Left colon (tissue), 2 donors: ENCODE measurements at regions not wholly inside any gene's neighbourhood (a gene's known extent, or its start where the extent isn't known, plus 50 kb on each side); places are given as distances from the start of the nearest gene placed in this dataset.

Experiments
- ATAC-seq: fragments of 200-7000 bp; cut with Tn5 transposase; one replicate; pipeline ENCODE4 v1.9.1; 2020; ENCODE audit warnings: mild to moderate bottlenecking, moderate library complexity
- DNase-seq, 2 donors: peaks; one replicate each; pipeline ENCODE4 v3.0.0-alpha.2; 2020
- intact Hi-C, 2 donors: fragments of 100-400 bp; cut with DNase I in 1 of 2; cut with micrococcal nuclease in 1 of 2; formaldehyde crosslinking; loops; one replicate each; pipeline versions ENCODE4 v1.11.2 to v1.14.0; 2022; cut with DNase I, micrococcal nuclease
- donor health status: DM: no; HTN: no; CAD: no.
- donor health status: DM: yes; HTN: yes; CAD: no.

DNA sequence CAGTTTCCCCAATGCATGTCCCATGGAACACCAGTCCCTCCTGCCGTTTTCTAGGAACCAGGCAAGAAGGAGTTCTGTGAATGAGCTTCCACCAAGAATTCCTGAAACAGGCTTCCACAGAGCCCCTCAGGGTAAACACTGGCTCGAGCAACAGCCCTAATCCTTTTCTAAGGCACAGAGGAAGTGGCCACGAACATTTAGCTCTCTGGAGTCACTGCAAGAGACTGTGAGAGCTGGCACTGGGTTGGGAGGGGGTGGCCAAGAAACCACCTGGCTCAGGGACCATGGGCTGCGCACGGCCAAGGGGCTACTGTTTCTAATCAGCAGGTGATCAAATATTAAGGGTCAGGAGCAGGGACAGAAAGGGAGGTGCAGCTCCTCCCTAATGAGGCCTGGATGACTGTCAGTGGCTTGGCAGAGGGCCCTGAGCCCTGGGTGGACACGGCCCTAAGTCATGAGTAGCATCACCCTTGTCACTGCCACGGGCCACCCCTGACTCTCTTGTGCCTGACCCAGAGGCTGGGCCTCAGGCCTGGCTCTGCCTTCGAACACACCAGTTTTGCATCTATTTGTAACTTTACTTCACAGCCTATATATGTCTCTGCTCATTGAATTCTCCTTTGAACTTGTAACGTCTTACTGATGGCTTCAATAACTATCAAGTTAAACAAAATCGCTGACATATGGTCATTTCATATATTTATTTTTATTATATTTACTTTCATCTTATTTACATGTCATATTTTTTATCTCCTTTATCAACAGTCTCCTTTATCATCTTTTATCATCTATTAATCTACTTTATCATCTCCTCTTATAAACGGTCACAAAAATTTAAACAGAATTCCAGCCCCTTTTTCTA lies 154.0 kb downstream of the DICER1 start:
- intact Hi-C loops: no loop called here
- DNase-seq (no peak), ATAC-seq (no peak)

DNA sequence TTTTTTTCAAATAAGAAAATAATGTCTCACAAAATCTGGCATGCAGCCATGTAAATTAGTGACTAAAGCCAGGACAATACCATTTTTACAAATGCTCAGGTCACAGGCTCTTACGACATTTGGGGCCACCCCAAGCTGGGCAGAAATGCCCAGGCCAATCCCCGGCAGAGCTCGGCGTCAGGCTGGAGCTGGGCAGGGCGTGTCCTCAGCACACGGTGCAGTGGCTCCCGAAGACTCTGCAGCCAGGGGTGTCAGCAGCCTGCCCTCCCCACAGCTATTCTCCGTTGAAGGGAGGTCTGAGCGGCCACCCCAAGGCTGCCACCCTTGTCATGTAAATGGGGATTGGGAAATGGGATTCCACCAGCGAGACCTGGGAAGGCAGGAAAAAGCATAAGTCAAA lies 158.6 kb downstream of the DICER1 start:
- ATAC-seq (no peak), DNase-seq (no peak)
- intact Hi-C loops: no loop called here

DNA sequence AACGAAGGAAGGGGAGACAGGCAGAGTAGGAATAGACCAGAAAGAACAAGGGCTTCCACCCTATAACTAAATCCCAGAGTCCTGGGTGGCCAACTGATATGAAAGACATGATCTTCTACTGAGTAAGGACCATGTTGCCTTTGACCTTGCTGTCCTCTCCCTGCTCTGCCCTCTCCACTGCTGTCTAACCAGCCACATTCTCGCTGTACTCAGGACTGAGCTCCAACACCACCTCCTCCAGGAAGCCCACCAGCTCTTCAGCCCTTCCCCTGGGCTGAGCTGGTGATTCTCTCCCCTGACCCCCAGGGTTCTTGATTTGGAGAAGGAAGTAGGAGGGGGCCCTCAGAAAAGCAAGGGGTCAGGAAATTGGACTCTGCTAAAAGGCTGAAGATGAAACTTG lies 159.2 kb downstream of the DICER1 start:
- intact Hi-C loops: no loop called here
- DNase-seq (no peak), ATAC-seq (no peak)

DNA sequence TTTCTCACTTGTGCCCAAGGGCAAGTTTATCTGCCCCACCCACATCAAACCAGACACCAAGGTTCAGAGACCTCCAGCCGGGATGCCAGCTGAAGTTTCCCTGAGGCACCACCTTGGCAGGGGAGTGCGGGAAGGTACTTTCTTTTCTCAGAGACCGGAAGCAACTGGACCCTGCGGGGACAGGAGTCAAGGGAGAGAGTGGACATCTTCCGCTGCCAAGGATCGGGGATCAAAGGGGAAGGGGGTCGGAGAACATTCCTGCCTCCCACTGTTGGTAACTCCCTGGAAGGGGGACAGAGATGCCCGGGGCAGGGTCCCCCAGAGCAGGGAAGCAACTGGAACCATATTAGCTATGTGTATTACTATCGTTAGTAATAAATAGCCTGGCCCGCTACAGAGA lies 161.8 kb downstream of the DICER1 start:
- DNase-seq (no peak), ATAC-seq (no peak)

DNA sequence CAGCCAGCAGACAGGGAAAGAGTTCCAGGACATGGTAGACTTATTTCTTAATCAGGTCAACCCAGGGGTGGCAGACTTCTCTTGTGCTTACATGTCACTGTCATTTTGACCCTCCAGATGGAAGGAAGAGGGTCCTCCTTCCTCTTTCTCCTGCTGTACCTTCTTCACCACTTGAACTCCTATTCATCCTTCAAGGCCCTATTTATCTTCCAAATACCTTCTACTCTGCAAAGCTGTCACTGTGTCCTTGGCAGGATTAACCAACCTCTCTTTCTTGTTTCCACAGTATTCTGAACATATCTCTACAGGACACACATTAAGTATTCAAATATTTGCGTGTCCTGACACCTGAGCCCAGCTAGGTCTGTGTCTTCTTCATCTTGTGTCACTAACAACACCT lies 163.1 kb downstream of the DICER1 start:
- ATAC-seq (no peak), DNase-seq (no peak)
- intact Hi-C loops: no loop called here

More for the DNA sequence above, 161.8 kb downstream of the DICER1 start:
- intact Hi-C loops: no loop called here

DNA sequence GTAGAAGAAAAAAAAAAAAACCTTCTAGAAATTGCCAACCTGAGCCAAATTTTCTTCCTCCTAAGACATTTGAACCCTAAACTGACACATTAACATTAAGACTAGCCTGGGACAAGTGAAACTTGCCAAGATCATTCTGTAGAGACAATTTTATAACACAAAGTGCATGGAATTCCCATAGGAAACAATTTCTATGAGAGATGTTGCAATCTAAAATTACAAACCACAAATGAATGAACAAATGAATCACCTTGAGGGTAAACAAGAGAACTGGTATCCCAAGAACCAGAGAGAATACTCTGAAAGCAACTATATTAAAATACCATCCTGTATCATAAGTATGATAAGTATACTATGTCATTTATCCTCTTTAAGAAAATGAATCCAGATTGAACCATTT lies 165.3 kb downstream of the DICER1 start:
- DNase-seq (no peak), ATAC-seq (no peak)
- intact Hi-C loops: no loop called here

DNA sequence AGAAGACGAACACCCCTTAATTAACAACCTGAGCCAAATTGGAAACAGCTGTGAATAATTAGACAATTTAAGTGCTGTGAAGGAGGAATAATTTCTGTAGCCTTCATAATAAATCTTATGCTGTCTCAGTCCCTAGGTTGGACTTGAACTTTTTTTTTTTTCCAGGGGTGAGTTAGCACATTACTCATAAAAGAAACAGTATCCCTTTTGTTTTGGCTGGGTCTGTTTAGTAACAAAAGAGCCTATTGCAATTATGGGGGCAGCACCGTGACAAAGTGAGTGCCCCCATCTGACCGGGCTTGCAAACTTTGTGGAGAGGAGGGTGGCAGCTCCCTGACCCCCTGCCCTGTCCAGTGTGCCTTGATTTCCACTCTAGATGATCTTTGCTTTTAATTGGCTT lies 167.4 kb downstream of the DICER1 start:
- ATAC-seq (no peak), DNase-seq (no peak)
- intact Hi-C loops: no loop called here

DNA sequence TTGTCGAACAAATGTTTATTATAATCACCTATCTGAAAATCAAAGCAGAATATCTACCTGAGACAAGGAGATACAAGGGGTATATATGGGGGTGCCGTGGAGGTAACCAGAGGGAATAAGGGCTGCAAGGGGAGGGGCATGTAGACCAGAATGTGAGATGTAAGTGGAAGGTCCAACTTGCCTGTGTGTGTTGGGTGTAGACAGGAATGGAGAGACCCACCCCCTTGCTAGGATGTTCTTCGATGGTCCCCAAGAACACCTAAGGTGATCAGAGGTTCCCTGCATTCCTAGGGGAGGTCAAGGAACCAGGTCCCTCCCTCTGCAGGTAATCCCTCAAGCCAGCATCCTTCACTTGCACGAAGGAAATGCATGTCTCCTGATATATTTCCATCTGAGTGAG lies 167.9 kb downstream of the DICER1 start:
- intact Hi-C loops: no loop called here
- ATAC-seq: no peak
- no peak for DNase-seq

DNA sequence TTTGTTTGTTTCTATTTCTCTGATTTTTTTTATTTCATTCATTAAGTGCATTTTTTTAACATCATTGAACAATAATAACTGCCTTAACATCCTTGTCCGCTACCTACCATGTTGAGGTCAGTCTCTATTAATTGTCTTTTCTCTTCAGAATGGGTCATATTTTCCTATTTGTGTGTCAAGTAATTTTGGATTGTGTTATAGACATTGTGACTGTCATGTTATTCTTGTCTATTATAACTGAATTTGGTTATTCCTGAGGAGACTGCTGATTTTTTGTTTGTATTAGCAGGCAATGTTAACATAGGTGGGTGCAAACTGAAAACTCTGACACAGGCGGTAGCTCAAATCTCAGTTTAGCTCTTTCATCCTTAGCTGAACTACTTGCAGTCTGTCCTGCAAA lies 169.9 kb downstream of the DICER1 start:
- ATAC-seq (no peak), DNase-seq (no peak)
- intact Hi-C loops: no loop called here

DNA sequence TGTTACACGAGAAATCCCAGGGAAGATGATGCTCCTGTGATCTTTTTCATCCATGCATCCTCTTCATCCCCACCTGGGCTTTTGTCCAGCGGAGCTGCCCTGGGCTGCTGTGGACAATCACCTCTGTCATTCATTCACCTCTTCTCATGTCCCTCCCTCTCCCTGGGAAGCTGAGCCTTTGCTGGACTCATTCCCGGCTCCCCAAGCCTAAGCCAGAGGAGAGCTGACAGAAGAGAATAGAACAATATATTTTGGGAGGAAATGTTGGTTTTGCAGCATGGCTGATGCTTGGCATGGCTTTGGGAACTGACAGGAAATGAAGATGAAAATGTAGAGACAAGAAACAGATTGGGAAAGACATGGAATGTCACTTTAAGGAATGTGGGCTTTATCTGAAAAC lies 177.4 kb downstream of the DICER1 start:
- intact Hi-C loops: no loop called here
- ATAC-seq (no peak), DNase-seq (no peak)

DNA sequence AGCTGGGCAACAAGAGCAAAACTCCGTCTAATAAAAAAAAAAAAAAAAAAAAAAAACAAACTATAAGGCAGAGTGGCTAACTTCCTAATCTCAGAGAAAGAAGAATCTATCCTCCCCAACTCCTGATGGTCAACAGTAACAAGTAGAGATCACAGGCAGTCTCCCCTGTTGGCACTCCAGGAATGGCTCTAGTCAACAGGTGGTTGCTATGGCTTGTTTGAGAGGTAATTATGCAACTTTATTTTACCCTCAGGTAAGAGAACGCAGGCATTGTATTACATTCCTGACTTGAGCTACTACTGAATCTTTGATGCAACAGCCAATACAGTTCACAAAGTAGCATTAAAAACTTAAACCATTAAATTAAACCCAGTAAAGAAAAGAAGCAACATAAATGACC lies 180.3 kb downstream of the DICER1 start:
- DNase-seq: no peak
- no peak for ATAC-seq
- intact Hi-C loops: no loop called here

DNA sequence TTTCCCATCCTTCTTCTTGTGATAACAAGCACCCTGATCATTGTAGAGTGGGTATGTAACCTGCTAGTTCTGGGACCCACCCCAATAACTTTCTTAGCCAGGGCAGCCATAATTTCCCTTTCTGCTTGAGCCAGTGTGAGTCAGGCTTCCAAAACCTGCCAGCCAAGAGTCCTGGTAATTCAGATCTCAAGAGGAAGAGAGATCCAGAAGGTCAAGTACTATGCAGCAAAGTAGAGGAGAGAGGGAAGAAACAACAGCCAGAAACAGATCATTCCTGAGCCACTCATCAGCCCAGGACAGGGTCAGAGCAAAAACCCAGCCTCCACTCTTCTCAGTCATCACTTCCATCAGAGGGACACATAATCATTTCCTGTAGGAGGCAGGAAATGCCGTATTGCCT lies 182.0 kb downstream of the DICER1 start:
- DNase-seq (no peak), ATAC-seq (no peak)
- intact Hi-C loops: no loop called here

DNA sequence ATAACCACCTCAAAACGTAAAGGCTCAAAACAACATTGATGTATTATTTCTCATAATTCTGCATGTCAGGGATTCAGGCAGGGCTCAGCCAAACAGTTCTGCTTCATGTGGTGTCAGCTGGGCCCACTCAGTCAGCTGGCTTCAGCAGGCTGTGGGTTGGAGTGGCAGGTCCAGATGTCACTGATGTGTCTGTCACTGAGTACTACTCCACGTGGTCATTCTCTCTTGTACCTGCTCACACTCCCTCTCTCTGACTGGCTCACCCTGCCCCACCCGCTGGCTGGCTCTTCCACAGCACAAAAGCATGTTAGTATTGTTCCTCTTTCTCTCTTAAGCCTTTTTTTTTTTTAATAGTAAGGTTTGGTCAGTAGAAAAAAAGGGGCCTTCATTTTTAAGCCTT lies 182.4 kb downstream of the DICER1 start:
- intact Hi-C loops: no loop called here
- no peak for DNase-seq
- ATAC-seq: peak; percentile 42

DNA sequence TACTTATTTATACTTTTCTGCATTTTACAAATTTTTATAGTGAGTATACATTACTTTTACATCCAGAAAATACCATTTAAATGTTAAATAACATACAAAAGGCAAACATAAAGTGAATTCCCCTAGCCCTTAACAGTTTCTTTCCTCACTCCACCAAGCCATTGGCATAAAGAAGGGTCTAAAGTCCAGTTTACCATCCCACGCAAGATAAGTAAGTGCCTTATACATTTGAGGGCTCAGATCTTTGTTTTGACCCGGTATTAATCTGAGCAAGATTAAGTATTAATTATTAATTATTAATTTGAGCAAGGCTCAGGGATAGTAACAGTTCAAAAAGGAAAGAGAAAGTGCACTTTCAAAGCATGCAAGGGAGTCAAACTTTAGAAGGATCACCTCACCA lies 182.9 kb downstream of the DICER1 start:
- ATAC-seq (no peak), DNase-seq (no peak)
- intact Hi-C loops: no loop called here

DNA sequence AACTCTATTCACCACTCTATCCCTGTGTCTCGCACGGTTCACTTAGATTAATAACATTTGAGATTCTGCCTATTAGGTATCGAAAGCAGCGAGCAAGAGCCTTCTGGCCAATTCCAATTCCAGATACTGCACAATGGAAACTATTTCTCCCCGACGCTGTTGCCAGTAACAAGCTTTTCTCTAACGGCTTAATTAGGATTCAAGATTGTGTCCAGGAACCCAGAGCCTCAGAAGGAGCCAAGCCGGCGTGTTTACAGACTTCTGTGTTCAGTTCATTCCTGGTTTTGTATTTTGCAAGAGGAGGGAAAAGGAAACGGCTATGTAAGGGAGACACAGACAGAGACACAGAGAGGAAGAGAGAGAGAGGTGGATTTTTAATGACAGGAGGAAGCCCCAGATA lies 185.6 kb downstream of the DICER1 start:
- intact Hi-C loops: no loop called here
- ATAC-seq: no peak
- no peak for DNase-seq

DNA sequence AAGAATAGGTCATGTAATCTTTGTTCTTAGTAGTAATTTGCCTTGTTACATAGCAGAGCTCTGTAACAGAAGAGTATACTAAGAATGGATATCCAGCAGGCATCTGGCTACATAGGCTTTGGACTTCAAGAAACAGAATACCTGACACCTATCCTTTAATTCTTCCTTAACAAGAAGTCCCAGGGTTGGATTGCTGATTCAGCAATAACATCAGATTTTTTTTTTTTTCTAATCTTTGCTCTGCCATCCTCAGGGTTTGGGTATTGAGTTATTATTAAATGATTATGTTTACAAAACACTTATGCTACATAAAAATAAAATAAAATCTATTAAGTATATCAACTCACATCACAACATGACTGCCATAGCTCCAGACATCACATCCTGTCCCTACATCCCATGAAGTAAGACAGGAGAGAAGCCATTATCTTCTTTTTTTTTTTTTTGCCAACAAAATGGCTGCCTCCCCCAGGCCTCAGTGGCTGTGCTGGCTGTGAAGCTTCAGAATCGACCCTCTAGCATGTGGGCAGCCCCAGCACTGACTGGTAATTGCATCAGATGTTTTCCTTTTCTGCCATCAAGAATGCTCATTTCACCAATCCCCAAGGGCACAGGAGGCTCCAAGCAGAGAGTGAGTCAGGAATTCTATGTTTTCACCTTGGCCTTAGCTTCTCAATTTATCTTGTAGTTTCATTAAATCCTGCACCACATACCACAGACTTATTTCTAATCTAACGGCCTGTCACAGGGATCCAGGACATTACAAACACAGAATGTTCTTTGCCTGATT lies 186.2 kb downstream of the DICER1 start:
- ATAC-seq (no peak), DNase-seq (no peak)
- intact Hi-C loops: no loop called here

DNA sequence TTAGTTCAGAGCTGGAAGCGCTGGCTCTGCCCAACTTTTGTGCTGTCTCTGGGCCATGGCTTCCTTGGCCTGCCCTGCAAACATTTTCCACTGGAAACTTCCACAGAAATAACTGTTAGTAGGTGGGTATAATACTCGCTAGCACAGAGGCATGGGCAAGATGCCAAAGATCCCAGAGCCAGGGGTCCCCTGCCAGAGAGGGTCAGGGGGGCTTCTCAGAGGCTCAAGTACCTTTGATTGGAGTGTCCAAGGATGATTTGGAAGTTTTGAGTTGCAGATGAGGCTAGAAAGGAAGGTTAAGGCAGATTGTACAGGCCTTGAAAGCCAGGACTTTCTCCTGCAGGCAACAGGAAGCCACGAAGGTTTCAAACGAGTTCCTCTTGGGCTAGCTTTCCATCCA lies 187.6 kb downstream of the DICER1 start:
- intact Hi-C loops: no loop called here

DNA sequence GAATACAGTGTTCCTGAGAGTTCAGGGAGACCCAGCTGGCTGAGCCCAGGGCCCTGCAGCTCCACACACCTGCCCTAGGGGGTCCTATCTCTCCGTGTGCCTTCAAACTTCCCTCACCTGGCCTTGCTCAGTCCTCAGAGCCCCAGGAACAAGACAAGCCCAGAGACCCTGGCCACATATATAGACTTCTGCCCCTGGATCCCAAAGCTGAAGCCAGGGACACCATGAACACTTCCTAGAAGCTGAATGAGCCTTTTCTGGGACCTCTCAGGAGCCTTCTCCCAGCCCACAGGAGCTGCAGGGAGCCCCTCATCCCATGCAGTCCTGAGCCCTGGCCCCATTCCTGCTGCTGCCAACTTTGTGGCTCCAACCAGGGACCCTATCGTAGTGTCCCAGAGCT lies 190.5 kb downstream of the DICER1 start:
- no peak for DNase-seq
- intact Hi-C loops: no loop called here
- ATAC-seq: no peak

More for the DNA sequence above, 187.6 kb downstream of the DICER1 start:
- ATAC-seq (no peak), DNase-seq (no peak)

DNA sequence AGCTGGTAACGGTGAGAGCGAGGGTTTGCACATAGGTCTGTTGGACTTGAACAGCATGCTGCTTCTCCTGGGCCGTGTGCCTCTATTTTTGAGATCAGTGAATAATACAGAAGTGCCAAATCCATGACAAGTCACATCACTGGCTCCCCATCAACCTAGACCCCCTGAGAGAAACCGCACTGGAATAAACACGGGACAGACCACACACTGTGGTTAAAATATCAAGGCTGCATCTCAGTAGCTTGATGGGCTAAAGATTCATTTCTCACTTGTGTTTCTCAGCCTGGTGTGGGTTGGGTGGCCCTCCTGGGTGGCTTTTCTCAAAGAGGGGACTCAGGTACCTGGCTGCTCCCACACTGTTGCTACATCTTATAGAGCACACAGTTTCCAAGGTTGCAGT lies 191.0 kb downstream of the DICER1 start:
- ATAC-seq: no peak
- no peak for DNase-seq
- intact Hi-C loops: no loop called here

DNA sequence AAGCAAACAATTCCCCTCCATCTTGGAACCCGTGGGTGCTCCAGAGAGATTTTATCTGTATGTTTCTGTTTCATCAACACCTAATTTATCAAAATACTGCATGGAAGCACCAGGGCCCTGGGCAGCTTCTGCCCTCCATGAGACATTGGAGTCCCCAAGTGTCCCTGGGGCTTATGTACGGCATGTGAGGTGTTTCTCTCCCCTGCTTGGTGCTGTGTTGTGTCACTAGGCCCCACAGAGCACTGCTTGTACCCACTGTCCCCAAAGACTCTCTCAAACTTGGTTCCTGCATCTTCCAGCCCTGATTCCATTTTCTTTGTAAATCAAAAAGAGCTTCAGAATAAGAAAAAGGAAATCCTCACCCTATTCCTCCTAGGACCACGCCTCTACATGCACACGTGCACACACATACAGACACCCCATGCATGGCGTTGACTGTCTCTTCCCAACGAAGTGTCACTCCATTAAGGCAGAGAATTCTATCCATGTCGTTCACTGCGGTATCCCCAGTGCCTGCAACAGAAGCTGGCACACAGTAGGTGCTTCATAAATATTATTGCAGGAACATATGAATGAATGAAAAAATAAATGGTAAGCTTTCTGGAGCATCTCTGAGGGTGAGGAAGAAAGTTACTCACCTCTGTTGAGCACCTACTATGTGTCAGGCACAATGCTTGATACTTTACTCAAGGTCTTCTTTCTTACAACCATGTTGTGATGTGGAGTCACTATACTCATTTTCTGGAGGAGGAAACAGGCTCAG lies 191.6 kb downstream of the DICER1 start:
- intact Hi-C loops: no loop called here
- DNase-seq (no peak), ATAC-seq (no peak)
